ENCODE measurements at regions not wholly inside any gene's neighbourhood (a gene's known extent, or its start where the extent isn't known, plus 50 kb on each side); places are given as distances from the start of the nearest gene placed in this dataset.
"Not testable (repeated sequence)": the region's sequence is repeated elsewhere in the genome, so short reads cannot be mapped to it uniquely, and the experiment has no call there.

GRCh38 chr5:36374266-36374862 lies 72.7 kb upstream of the RANBP3L start:
- TF ChIP-seq POLR2A (IDR thresholded peaks at IDR 0.05; ENCODE audit: low read length) (no peak), GATA1 (IDR thresholded peaks at IDR 0.05; ENCODE audit: low read depth, low read length) (no peak)
- DNase-seq, result no peak

- DNase-seq, result no peak
- TF ChIP-seq GATA1 (IDR thresholded peaks at IDR 0.05; ENCODE audit: low read depth, low read length), result no peak
- TF ChIP-seq POLR2A (IDR thresholded peaks at IDR 0.05; ENCODE audit: low read length), result no peak
Observed at GRCh38 chr5:36377192-36377591, 75.5 kb upstream of the RANBP3L start.

GRCh38 chr5:36378551-36378950 lies 76.8 kb upstream of the RANBP3L start:
- DNase-seq, result no peak

GRCh38 chr5:36382890-36383289 lies 81.2 kb upstream of the RANBP3L start:
- TF ChIP-seq GATA1 (IDR thresholded peaks at IDR 0.05; ENCODE audit: low read depth, low read length), result no peak
- no peak for TF ChIP-seq POLR2A (IDR thresholded peaks at IDR 0.05; ENCODE audit: low read length)
- DNase-seq, result no peak

More at GRCh38 chr5:36378551-36378950, 76.8 kb upstream of the RANBP3L start:
- TF ChIP-seq GATA1 (IDR thresholded peaks at IDR 0.05; ENCODE audit: low read depth, low read length), result no peak
- TF ChIP-seq POLR2A (IDR thresholded peaks at IDR 0.05; ENCODE audit: low read length), result no peak

GRCh38 chr5:36383942-36384341 lies 82.2 kb upstream of the RANBP3L start:
- TF ChIP-seq GATA1 (IDR thresholded peaks at IDR 0.05; ENCODE audit: low read depth, low read length), result no peak
- TF ChIP-seq POLR2A (IDR thresholded peaks at IDR 0.05; ENCODE audit: low read length), result no peak
- DNase-seq, result no peak

GRCh38 chr5:36384845-36385244 lies 83.1 kb upstream of the RANBP3L start:
- no peak for DNase-seq
- no peak for TF ChIP-seq GATA1 (IDR thresholded peaks at IDR 0.05; ENCODE audit: low read depth, low read length)
- no peak for TF ChIP-seq POLR2A (IDR thresholded peaks at IDR 0.05; ENCODE audit: low read length)

GRCh38 chr5:36385495-36385894 lies 83.8 kb upstream of the RANBP3L start:
- no peak for TF ChIP-seq GATA1 (IDR thresholded peaks at IDR 0.05; ENCODE audit: low read depth, low read length)
- DNase-seq, result no peak

- no peak for DNase-seq
- TF ChIP-seq POLR2A (IDR thresholded peaks at IDR 0.05; ENCODE audit: low read length) (no peak), GATA1 (IDR thresholded peaks at IDR 0.05; ENCODE audit: low read depth, low read length) (no peak)
Observed at GRCh38 chr5:36388288-36388687, 86.6 kb upstream of the RANBP3L start.

GRCh38 chr5:36389245-36389644 lies 87.5 kb upstream of the RANBP3L start:
- no peak for DNase-seq
- TF ChIP-seq POLR2A (IDR thresholded peaks at IDR 0.05; ENCODE audit: low read length) (no peak), GATA1 (IDR thresholded peaks at IDR 0.05; ENCODE audit: low read depth, low read length) (no peak)

- DNase-seq, result no peak
- no peak for TF ChIP-seq POLR2A (IDR thresholded peaks at IDR 0.05; ENCODE audit: low read length)
- TF ChIP-seq GATA1 (IDR thresholded peaks at IDR 0.05; ENCODE audit: low read depth, low read length), result no peak
Observed at GRCh38 chr5:36390640-36391039, 88.9 kb upstream of the RANBP3L start.

- DNase-seq, result no peak
- no peak for TF ChIP-seq POLR2A (IDR thresholded peaks at IDR 0.05; ENCODE audit: low read length)
- TF ChIP-seq GATA1 (IDR thresholded peaks at IDR 0.05; ENCODE audit: low read depth, low read length), result no peak
Observed at GRCh38 chr5:36392186-36392585, 90.5 kb upstream of the RANBP3L start.

- TF ChIP-seq GATA1 (IDR thresholded peaks at IDR 0.05; ENCODE audit: low read depth, low read length), result no peak
- TF ChIP-seq POLR2A (IDR thresholded peaks at IDR 0.05; ENCODE audit: low read length), result no peak
- DNase-seq, result no peak
Observed at GRCh38 chr5:36392818-36393217, 91.1 kb upstream of the RANBP3L start.

GRCh38 chr5:36393656-36394428 lies 92.1 kb upstream of the RANBP3L start:
- no peak for DNase-seq

GRCh38 chr5:36395260-36395659 lies 93.6 kb upstream of the RANBP3L start:
- no peak for TF ChIP-seq GATA1 (IDR thresholded peaks at IDR 0.05; ENCODE audit: low read depth, low read length)
- no peak for TF ChIP-seq POLR2A (IDR thresholded peaks at IDR 0.05; ENCODE audit: low read length)

More at GRCh38 chr5:36393656-36394428, 92.1 kb upstream of the RANBP3L start:
- TF ChIP-seq POLR2A (IDR thresholded peaks at IDR 0.05; ENCODE audit: low read length) (no peak), GATA1 (IDR thresholded peaks at IDR 0.05; ENCODE audit: low read depth, low read length) (no peak)

GRCh38 chr5:36395947-36396346 lies 94.2 kb upstream of the RANBP3L start:
- DNase-seq, result not testable (repeated sequence)

More at GRCh38 chr5:36395260-36395659, 93.6 kb upstream of the RANBP3L start:
- no peak for DNase-seq
